ENCODE measurements at regions not wholly inside any gene's neighbourhood (a gene's known extent, or its start where the extent isn't known, plus 50 kb on each side); places are given as distances from the start of the nearest gene placed in this dataset.

DNA sequence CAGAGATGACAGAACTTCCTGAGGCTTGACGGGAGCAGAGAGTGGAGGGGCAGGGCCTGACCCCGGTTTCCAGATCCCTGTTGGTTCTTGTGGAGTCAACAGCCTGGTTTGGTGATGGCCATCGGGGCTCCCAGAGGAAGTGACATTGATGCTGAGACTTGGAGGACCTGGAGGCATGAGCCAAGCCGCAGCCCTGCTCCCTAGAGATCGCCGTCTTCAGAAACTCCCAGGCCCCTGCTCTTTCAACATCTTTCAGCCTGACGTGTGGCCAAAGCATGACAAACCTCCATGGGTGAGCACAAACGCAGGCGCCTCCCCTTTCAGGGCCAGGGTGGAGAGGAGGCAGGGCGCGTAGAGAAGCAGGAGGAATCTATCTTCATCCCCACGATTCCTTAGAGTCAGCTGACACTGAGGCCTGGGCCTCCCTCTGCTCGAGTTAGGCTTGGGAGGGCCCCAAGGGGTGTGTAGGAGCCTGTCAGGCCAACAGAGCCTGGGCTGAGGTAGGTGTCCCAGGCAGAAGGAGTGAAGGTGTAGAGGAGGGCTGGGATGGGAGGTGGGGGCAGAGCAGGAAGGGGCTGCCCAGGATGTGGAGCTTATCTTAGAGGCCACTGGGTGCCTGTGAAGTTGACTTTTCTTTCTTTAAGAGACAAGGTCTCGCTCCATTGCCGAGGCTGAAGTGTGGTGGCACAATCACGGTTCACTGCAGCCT lies 56.1 kb upstream of the MED9 start:
- TF ChIP-seq, protein P1, sequence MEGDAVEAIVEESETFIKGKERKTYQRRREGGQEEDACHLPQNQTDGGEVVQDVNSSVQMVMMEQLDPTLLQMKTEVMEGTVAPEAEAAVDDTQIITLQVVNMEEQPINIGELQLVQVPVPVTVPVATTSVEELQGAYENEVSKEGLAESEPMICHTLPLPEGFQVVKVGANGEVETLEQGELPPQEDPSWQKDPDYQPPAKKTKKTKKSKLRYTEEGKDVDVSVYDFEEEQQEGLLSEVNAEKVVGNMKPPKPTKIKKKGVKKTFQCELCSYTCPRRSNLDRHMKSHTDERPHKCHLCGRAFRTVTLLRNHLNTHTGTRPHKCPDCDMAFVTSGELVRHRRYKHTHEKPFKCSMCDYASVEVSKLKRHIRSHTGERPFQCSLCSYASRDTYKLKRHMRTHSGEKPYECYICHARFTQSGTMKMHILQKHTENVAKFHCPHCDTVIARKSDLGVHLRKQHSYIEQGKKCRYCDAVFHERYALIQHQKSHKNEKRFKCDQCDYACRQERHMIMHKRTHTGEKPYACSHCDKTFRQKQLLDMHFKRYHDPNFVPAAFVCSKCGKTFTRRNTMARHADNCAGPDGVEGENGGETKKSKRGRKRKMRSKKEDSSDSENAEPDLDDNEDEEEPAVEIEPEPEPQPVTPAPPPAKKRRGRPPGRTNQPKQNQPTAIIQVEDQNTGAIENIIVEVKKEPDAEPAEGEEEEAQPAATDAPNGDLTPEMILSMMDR (IDR thresholded peaks at IDR 0.05), result no peak
- no peak for TF ChIP-seq POLR2A (IDR thresholded peaks at IDR 0.05)
